Ovary (tissue), 3 donors: ENCODE measurements at regions not wholly inside any gene's neighbourhood (a gene's known extent, or its start where the extent isn't known, plus 50 kb on each side); places are given as distances from the start of the nearest gene placed in this dataset.

Experiments used
- CTCF ChIP-seq, 3 donors: fragments of 450-650 bp in 2 of 3; fragments of 200-600 bp in 1 of 3; IDR thresholded peaks; one replicate each; pipeline versions ENCODE4 v1.5.1 to v1.8.0; 2016 to 2022; ENCODE audit warnings: antibody characterized with exemption in 3 of 3, mild to moderate bottlenecking in 1 of 3
- EP300 ChIP-seq: sonication (generic); formaldehyde crosslinking; IDR thresholded peaks from one replicate; pipeline ENCODE4 v1.6.1; 2017; ENCODE audit warnings: antibody characterized with exemption
- POLR2A ChIP-seq: fragments of 450-650 bp; IDR thresholded peaks from one replicate; pipeline ENCODE4 v1.6.1; 2017; ENCODE audit warnings: antibody characterized with exemption, mild to moderate bottlenecking, moderate library complexity
- donor health status: DM: no; HTN: no; CAD: no.

- TF ChIP-seq CTCF (IDR thresholded peaks at IDR 0.05) (no peak), EP300 (no peak), POLR2A (no peak)
Observed at GRCh38 chr3:94671078-94671477, 608.2 kb downstream of the NSUN3 start.
